SW480 (cell line): ENCODE measurements at regions not wholly inside any gene's neighbourhood (a gene's known extent, or its start where the extent isn't known, plus 50 kb on each side); places are given as distances from the start of the nearest gene placed in this dataset.
"Not testable (repeated sequence)": the region's sequence is repeated elsewhere in the genome, so short reads cannot be mapped to it uniquely, and the experiment has no call there.

ENCODE experiments used
- DNase-seq: peaks from one replicate; pipeline ENCODE4 v3.0.0-alpha.2; 2016; ENCODE audit warnings: low spot score

- DNase-seq: no peak
These were observed 203.1 kb upstream of the AUTS2 start for GRCh38 chr7:69395061-69395714.

- DNase-seq: no peak
These were observed 199.3 kb upstream of the AUTS2 start for GRCh38 chr7:69398986-69399385.

GRCh38 chr7:69399401-69399800 lies 198.9 kb upstream of the AUTS2 start:
- DNase-seq: peak; percentile 43

- no peak for DNase-seq
These were observed 195.6 kb upstream of the AUTS2 start for GRCh38 chr7:69402696-69403095.

GRCh38 chr7:69403169-69403568 lies 195.1 kb upstream of the AUTS2 start:
- no peak for DNase-seq

- DNase-seq: no peak
These were observed 187.3 kb upstream of the AUTS2 start for GRCh38 chr7:69411018-69411417.

DNA sequence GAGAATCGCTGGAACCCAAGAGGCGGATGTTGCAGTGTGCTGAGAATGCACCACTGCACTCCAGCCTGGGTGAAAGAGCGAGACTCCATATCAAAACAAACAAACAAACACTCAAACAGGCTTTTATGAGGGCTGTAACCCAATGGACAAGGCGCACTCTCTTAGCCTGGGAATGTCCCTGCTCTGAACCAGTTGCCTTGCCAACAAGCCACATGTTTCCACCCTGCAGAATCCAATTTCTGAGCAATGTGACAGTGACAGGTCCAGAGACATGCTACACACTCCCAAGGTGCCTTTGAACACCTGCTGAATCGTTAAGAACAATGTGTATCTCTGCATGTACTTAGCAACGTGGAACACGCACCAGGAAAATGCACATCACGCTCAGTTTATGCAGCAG lies 186.8 kb upstream of the AUTS2 start:
- no peak for DNase-seq

DNA sequence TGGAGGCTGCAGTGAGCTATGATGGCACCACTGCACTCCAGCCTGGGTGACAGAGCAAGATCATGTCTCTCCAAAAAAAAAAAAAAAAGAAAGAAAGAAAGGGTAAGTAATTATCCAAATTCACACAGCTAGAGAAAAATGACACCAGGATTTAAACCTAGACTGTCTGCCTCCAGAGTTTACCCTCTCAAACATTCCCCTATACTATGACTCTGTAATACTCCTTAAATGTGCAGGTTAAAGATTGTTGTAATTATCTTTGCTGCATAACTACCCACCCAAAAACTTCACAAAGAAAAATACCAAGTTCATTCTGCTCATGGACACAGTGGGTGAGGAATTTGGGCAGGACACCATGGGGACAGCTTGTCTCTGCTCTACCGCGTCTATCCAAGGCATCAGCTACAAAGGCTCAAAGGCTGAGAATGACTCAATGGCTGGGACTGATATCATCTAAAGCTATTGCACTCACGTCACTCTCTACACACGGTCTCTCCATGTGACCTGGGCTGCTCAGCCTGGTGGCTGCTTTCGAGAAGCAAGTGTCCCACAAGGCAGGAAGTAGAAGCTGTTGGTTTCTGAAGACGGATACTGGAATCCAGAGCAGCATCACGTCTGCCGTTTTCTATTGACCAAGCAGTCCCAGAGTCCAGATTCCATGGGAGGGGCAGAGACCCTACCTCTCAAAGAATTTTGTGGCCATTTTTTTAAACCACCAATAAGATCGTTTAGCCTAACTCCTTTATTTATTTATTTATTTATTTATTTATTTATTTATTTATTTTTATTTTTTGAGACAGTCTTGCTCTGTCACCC lies 185.7 kb upstream of the AUTS2 start:
- DNase-seq: peak; percentile 64

GRCh38 chr7:69414555-69414954 lies 183.7 kb upstream of the AUTS2 start:
- DNase-seq: no peak

DNA sequence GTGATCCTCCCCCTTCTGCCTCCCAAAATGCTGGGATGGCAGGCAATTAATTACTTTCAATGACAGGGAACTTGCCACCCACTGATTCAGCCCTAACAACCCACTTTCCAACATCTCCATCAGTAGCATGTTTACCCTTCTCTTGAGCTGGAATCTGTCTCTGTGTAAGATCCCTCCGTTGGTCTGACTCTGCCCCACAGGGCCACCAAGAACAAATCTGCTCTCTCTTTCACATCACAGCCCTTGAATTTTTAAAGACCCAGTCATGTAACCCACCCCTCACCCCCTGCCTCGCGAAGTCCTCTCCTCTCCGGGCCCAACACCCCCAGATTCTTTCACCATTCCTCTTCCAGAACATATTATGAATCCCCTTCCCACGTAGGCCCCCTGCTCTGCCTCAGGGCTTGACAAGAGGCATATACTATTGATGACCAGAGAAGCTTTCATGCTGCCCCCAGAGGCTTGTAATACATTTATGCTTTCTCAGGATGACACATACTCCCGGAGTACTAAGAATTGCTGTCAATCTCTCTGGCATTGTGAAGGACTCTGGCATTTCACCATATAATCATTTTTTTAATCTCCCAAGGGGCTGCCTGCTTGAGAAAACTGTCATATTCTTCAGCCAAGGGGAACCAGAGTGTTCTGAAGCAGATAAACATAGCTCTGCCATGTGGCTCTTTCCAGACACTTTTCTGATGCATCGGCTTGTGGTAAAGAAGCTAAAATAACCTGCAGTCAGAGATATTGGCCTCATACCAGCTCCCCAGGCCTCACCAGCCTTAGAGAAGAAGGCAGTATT lies 179.2 kb upstream of the AUTS2 start:
- DNase-seq: no peak

GRCh38 chr7:69419934-69420333 lies 178.3 kb upstream of the AUTS2 start:
- DNase-seq: no peak

DNA sequence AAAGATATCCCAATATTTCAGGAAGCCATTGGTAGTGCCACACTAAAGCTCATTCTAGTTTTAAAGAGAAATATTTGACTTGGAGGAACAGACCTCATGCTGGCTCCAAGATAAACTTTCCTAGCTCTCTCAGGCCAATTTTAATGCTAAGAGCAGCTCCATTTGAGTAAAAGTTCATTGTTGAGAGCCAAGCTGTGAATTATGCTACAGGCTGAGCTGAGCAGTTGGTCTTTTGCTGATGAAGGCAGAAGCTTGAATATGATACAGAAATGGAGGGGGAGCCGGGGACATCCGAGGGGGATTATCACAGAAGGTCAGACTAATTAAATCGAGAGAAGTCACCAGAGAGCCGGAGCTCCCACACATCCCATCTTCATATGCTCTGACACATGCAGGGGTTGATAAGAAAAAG lies 175.7 kb upstream of the AUTS2 start:
- no peak for DNase-seq

GRCh38 chr7:69426705-69427104 lies 171.6 kb upstream of the AUTS2 start:
- no peak for DNase-seq

DNA sequence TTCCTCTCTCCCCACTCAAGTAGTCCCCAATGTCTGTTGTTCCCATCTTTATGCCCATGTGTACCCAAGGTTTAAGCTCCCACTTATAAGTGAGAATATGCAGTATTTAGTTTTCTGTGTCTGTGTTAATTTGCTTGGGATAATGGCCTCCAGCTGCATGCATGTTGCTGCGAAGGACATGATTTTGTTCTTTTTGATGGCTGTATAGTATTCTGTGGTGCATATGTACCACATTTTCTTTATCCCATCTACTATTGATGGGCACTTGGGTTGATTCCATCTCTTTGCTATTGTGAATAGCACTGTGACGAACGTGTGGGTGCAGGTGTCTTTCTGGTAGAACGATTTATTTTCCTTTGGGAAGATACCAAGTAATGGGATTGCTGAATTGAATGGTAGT lies 170.2 kb upstream of the AUTS2 start:
- no peak for DNase-seq

DNA sequence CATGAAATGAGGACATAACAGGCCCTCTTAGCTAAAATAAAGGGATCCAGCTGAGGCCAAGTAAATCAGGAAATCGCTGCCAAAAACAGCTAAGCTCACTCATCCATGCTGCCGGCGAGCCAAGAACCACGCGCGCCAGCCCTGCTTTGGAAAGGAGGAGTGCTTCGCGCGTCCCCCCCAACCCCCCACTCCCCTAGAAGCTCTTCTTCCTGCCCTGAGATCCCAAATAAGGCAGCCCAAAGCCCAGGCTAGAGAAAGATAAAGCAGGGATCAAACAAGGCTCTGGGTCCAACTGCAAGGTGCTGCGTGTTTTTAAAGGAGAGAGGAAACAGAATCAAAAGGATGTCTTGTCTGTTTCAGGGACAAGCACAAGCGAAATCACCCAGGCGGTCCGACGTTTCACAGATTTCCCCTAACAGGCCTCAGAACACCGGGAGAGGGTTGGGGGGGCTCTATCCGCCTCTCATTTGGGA lies 168.3 kb upstream of the AUTS2 start:
- no peak for DNase-seq

DNA sequence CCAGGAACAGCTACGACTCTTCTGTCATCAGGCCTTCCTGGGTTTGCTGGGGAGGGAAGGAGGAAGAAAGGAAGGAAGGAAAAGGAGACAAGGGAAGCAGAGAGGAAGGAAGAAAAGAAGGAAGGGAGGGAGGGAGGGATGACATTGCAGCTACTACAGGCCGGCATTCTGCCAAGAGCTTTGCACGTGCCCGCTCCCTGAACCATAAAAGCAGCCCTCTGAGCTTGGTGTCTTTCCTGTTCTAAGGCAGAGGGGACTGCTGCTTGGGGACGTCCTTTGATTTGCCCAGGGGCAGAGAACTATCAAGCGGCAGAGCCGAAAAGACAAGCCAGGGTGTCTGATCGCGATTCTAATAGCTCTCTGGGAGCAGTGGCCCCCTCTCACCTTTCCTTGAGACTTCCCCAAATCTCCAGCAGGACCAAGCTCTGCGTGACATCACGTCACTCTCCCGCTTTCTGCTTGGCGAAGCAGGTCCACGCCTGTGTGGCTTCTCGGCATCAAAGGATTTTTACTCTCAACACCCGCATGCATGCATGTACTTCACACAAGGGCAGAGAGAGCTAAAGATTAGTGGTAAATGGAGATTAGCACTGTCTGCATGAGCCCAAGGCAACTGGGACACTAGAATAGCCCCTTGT lies 167.8 kb upstream of the AUTS2 start:
- DNase-seq: no peak

DNA sequence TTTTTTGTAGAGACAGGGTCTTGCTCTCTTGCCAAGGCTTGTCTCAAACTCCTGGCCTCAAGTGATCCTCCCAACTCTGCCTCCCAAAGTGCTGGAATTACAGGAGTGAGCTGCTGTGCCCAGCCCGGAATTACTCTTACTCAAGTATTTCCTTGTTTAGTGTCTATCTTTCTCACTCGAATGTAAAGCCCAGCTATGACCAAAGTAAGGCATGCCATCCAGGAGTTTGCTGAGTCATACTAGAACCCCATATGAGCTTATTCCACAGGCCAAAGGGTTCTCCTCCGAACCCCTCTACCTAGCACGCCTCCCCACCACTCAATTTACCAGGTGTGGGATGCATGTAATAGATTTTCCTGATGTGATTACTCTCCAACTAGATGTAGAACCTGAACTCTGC lies 166.6 kb upstream of the AUTS2 start:
- DNase-seq: no peak

- DNase-seq: not testable (repeated sequence)
These were observed 166.0 kb upstream of the AUTS2 start for GRCh38 chr7:69432276-69432675.

- DNase-seq: no peak
These were observed 165.2 kb upstream of the AUTS2 start for GRCh38 chr7:69433081-69433480.

DNA sequence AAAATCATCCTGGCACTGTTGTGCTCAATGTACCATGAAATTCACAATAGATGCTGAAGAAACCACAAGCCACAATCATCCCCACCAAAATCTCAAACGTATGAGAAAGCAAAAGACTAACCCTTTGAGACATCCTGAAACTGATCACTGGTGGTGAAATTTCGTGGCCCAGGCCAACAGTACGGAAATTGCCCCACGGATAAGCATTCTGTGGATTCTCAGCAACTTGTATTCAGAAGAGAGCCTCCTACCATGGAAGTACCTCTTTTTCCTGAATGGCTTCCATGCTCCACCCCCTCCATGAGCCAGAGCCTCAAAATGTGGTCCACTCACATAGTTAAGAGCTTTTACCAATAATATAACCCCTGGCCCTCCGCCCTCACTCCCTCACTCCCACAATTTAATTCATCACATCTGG lies 163.9 kb upstream of the AUTS2 start:
- DNase-seq: no peak

GRCh38 chr7:69435711-69436110 lies 162.6 kb upstream of the AUTS2 start:
- DNase-seq: no peak

- no peak for DNase-seq
These were observed 161.3 kb upstream of the AUTS2 start for GRCh38 chr7:69436946-69437345.
